Peyer's patch (tissue), 4 donors: ENCODE measurements at regions not wholly inside any gene's neighbourhood (a gene's known extent, or its start where the extent isn't known, plus 50 kb on each side); places are given as distances from the start of the nearest gene placed in this dataset.

Source experiments
- CTCF ChIP-seq, 6 experiments: fragments of 450-650 bp in 4 of 6; fragments of 200-600 bp in 2 of 6; sonication (generic) in 1 of 6; IDR thresholded peaks; one replicate each; pipeline ENCODE4 v1.5.1; 2017 to 2019; ENCODE audit warnings: antibody characterized with exemption in 6 of 6, mild to moderate bottlenecking in 3 of 6, moderate library complexity in 1 of 6
- POLR2A ChIP-seq, 2 donors: fragments of 450-650 bp; IDR thresholded peaks; one replicate each; pipeline ENCODE4 v1.5.1; 2017; ENCODE audit warnings: antibody characterized with exemption in 2 of 2, mild to moderate bottlenecking in 2 of 2, moderate library complexity in 2 of 2

GRCh38 chrX:43557792-43558191, 98.3 kb upstream of the MAOA start:
- TF ChIP-seq POLR2A (IDR thresholded peaks at IDR 0.05), result no peak
- peak; percentile 14 to 86 (median 60) for TF ChIP-seq CTCF (IDR thresholded peaks at IDR 0.05)
